ENCODE measurements at regions not wholly inside any gene's neighbourhood (a gene's known extent, or its start where the extent isn't known, plus 50 kb on each side); places are given as distances from the start of the nearest gene placed in this dataset.

DNA sequence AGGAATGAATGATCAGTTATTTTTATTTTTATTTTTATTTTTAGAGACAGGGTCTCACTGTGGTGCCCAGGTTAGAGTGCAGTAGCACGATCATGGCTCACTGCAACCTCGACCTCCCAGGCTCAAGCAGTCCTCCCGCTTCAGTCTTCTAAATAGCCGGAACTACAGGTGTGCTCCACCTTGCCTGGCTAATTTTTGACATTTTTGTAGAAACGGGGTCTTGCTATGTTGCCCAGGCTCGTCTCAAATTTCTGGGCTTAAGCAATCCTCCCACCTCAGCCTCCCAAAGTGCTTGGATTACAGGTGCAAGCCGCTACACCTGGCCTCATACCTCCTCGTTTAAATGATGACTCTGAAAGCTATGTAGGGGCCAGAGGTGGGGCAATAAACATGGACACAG is 706.0 kb downstream of the MED13L start:
- no peak for TF ChIP-seq CTCF (IDR thresholded peaks at IDR 0.05; ENCODE audit: extremely low read depth, insufficient read depth, missing control alignments)
- no peak for DNase-seq (ENCODE audit: low spot score)
- in situ Hi-C loops (cut with MboI; ENCODE audit: low pct_unique_long_range_greater_than_20kb, low sequenced_read_pairs, unreplicated experiment): no loop called here

GRCh38 chr12:115571027-115571426 is 706.5 kb downstream of the MED13L start:
- no peak for TF ChIP-seq CTCF (IDR thresholded peaks at IDR 0.05; ENCODE audit: extremely low read depth, insufficient read depth, missing control alignments)
- DNase-seq (ENCODE audit: low spot score): no peak
- in situ Hi-C loops (cut with MboI; ENCODE audit: low pct_unique_long_range_greater_than_20kb, low sequenced_read_pairs, unreplicated experiment): no loop called here

DNA sequence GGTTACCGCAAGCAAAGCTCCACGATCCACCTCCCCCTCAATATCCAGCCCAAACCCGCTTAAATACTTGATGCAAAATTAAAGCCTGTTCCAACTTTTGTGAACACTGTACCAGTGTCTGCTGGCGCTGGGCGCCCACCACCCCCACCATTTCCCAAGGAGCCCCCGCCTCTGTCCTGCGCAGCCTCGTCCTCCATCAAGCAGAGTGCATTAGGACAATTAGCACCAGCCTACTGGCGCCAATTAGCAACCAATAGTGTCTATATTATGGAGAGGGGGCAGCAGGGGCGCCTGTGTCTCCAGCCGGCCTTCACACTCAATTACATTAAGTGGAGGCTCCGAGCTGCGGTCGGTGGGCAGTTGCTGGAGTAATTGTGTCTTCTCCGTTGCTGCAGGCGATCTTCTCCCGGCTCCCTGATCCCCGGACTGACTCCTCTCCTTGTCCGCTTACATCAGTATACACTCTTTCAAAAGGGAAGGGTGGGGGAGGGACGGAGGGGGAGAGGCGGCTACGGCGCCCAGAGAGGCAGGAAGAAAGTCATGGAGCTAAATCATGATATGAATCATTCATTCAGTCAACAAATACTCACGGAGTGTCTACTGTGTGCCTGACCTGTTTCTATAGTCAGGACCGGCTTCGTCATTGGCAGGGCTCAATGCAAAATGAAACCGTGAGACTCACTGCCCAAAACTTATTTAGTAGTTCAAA is 707.3 kb downstream of the MED13L start:
- no peak for TF ChIP-seq CTCF (IDR thresholded peaks at IDR 0.05; ENCODE audit: extremely low read depth, insufficient read depth, missing control alignments)
- in situ Hi-C loops (cut with MboI; ENCODE audit: low pct_unique_long_range_greater_than_20kb, low sequenced_read_pairs, unreplicated experiment): no loop called here
- DNase-seq (ENCODE audit: low spot score): no peak

GRCh38 chr12:115569345-115570068 is 708.0 kb downstream of the MED13L start:
- no peak for TF ChIP-seq CTCF (IDR thresholded peaks at IDR 0.05; ENCODE audit: extremely low read depth, insufficient read depth, missing control alignments)
- DNase-seq (ENCODE audit: low spot score): no peak
- in situ Hi-C loops (cut with MboI; ENCODE audit: low pct_unique_long_range_greater_than_20kb, low sequenced_read_pairs, unreplicated experiment): no loop called here

DNA sequence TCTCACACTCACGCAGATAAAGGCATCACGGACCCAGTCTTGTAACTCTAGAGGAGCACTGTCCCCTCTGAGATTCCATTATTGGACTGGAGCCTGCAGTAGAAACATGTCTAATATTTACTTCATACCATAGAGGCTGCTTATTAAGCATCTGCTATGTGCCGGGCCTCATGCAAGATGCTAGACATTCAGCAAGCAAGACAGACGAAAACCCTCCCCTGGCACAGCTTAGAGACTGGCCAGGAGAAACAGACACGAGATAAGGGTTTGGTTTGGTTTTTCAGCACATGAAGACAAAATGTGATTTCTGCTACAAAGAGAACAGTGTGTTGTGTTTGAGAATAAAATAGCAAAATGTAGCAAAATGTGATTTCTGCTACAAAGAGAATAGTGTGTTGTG is 719.2 kb downstream of the MED13L start:
- in situ Hi-C loops (cut with MboI; ENCODE audit: low pct_unique_long_range_greater_than_20kb, low sequenced_read_pairs, unreplicated experiment): no loop called here
- DNase-seq (ENCODE audit: low spot score): no peak
- TF ChIP-seq CTCF (IDR thresholded peaks at IDR 0.05; ENCODE audit: extremely low read depth, insufficient read depth, missing control alignments): no peak

DNA sequence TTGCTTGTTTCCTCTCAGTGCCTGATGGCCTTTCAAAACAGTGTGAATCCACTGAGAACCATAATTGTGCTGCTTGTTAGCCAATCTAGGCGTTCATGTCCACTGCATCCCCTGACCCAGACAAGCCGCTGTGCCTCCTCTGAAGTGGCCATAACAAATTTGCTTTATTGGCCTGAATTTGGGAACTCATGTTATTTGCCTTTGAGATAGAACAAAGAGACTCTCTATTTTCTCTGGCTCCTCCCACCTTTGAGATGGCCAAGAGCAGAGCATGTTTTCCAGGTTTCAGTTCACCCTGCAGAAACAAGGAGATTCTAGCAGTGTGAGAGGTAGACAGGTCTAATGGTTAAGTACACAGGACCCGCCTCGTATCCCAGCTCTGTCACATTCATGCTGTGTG is 723.9 kb downstream of the MED13L start:
- no peak for DNase-seq (ENCODE audit: low spot score)
- in situ Hi-C loops (cut with MboI; ENCODE audit: low pct_unique_long_range_greater_than_20kb, low sequenced_read_pairs, unreplicated experiment): no loop called here
- no peak for TF ChIP-seq CTCF (IDR thresholded peaks at IDR 0.05; ENCODE audit: extremely low read depth, insufficient read depth, missing control alignments)

Data from GM13977 (cell line).